Stimulated activated CD4-positive, alpha-beta T cell treated with anti-CD3 and anti-CD28 coated beads, Interleukin-12 subunit alpha, Interleukin-12 subunit beta, amount 100 ng/mL, for 48 hours (primary cell): ENCODE measurements at regions not wholly inside any gene's neighbourhood (a gene's known extent, or its start where the extent isn't known, plus 50 kb on each side); places are given as distances from the start of the nearest gene placed in this dataset.

Source experiments
- DNase-seq, 3 donors: peaks; one replicate each; pipeline ENCODE4 v3.0.0-alpha.2; 2020; ENCODE audit warnings: low read depth in 2 of 3, low spot score in 1 of 3

- no peak for DNase-seq
These were observed 152.8 kb upstream of the DIPK2B start for GRCh38 chrX:45353456-45353855.

GRCh38 chrX:45352611-45353010 lies 151.9 kb upstream of the DIPK2B start:
- DNase-seq = no peak

GRCh38 chrX:45351478-45351877 lies 150.8 kb upstream of the DIPK2B start:
- DNase-seq = no peak

- DNase-seq = no peak
These were observed 147.6 kb upstream of the DIPK2B start for GRCh38 chrX:45348296-45348695.

- no peak for DNase-seq
These were observed 147.2 kb upstream of the DIPK2B start for GRCh38 chrX:45347877-45348276.

- no peak for DNase-seq
These were observed 143.9 kb upstream of the DIPK2B start for GRCh38 chrX:45344594-45344993.

- no peak for DNase-seq
These were observed 128.5 kb upstream of the DIPK2B start for GRCh38 chrX:45329217-45329616.

- no peak for DNase-seq
These were observed 124.3 kb upstream of the DIPK2B start for GRCh38 chrX:45324941-45325340.

- DNase-seq = no peak
These were observed 122.7 kb upstream of the DIPK2B start for GRCh38 chrX:45323387-45323786.

GRCh38 chrX:45322820-45323219 lies 122.1 kb upstream of the DIPK2B start:
- DNase-seq = no peak

GRCh38 chrX:45322382-45322781 lies 121.7 kb upstream of the DIPK2B start:
- peak in 1 of 3 donors; percentile 8 for DNase-seq

GRCh38 chrX:45320191-45320590 lies 119.5 kb upstream of the DIPK2B start:
- no peak for DNase-seq

- DNase-seq = no peak
These were observed 109.1 kb upstream of the DIPK2B start for GRCh38 chrX:45309801-45310200.

- DNase-seq = no peak
These were observed 108.4 kb upstream of the DIPK2B start for GRCh38 chrX:45309096-45309495.

GRCh38 chrX:45306794-45307193 lies 106.1 kb upstream of the DIPK2B start:
- no peak for DNase-seq

- DNase-seq = no peak
These were observed 100.0 kb upstream of the DIPK2B start for GRCh38 chrX:45300638-45301037.

GRCh38 chrX:45295259-45295986 lies 94.7 kb upstream of the DIPK2B start:
- no peak for DNase-seq

GRCh38 chrX:45274576-45274975 lies 73.9 kb upstream of the DIPK2B start:
- DNase-seq = no peak

GRCh38 chrX:45267007-45267406 lies 66.3 kb upstream of the DIPK2B start:
- DNase-seq = no peak

GRCh38 chrX:45266456-45266855 lies 65.8 kb upstream of the DIPK2B start:
- DNase-seq = no peak

- no peak for DNase-seq
These were observed 64.2 kb upstream of the DIPK2B start for GRCh38 chrX:45264865-45265264.

GRCh38 chrX:45261471-45261870 lies 60.8 kb upstream of the DIPK2B start:
- DNase-seq = no peak

GRCh38 chrX:45261005-45261404 lies 60.3 kb upstream of the DIPK2B start:
- DNase-seq = no peak
